NCI-H146 (cell line): ENCODE measurements at regions not wholly inside any gene's neighbourhood (a gene's known extent, or its start where the extent isn't known, plus 50 kb on each side); places are given as distances from the start of the nearest gene placed in this dataset.

Experiments
- DNase-seq: peaks from one replicate; lab custom pipeline; 2025; lab: John Stamatoyannopoulos, UW

DNA sequence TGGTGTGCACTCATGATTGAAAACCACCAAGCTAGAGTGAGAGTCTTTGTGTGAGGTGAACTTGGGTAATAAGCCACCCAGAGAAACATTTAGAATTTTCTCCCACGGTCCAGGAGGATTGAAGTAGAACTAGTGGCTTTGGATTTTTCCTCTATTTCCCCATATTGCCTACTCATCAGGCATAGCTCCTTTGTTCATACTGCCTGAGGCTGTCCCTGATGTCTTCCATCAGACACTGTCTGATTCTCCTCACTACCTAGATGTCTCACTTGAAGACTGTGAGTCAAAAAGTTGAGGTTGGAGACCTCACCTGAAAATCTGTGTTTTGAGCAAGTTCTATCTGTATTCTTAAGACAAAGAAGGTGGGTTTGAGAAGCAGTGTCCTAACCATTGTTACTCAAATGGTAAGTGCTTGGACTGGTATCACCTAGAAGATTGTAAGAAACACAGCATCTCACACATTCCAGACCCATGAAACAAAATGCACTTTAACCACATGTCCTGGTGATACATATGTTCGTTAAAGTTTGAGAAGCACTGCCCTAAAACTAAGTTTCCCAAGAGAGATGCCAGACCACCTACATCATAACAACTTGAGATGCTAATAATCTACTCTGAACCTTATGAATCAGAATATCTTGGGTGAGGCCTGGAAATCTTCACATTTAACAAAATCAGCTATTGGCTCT is 523.4 kb upstream of the BTBD3 start:
- no peak for DNase-seq

- DNase-seq, result no peak
Measured at GRCh38 chr20:11395581-11395980, 522.1 kb upstream of the BTBD3 start.

DNA sequence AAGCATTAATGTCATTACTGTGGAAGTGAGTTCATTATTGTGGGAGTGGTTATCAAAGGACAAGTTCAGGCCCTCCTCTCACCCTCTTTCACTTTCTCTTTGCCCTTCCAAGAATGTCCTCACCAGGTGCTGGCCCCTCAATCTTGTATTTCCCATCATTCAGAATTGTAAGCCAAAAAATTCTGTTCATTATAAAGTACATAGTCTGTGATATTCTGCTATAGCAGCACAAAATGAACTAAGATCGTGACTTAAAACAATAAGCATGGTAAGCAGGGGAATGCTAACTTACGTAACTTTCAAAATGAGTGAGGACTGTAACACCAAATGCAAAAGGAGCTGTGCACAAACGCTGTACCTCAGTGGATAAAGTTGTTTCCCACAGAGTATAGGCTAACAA is 515.7 kb upstream of the BTBD3 start:
- DNase-seq, result no peak

- no peak for DNase-seq
Measured at GRCh38 chr20:11403711-11404110, 514.0 kb upstream of the BTBD3 start.

- DNase-seq, result no peak
Measured at GRCh38 chr20:11406877-11407276, 510.8 kb upstream of the BTBD3 start.

DNA sequence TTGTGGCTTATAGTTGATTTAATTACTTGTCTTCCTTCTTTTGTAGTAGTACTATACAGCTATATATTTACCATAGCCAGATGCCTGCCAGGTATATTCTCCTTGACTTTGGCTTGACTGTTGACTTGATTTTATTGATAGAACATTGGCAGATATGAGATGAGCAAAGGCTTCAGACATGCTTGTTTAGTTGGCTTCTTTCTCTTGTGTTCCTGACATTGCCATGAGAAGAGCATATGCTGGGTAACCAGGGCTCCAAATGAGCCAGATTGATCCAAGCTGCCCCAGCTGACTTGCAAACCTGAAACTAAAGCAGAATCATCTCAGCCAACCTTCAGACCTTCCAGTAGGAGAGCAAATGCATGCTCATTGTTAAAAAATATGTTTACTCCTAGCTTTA is 508.1 kb upstream of the BTBD3 start:
- no peak for DNase-seq

DNA sequence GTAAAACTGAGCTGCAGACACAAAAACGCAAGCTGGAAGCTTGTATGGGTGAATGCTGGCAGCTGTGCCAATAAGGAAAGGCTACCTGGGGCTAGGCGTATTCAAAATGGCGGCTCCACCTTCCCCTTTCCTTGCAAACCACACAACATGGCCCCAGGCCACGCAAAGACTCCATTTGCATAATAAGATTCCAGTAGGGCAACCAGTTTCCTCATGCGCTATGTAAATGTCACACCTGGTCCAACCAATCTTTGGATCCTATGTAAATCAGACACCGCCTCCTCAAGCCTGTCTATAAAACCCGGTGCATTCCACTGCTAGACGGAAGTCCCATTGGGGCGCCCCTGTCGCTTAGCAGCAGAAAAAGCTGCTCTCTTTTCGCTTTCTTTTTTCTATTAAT is 505.9 kb upstream of the BTBD3 start:
- DNase-seq, result peak; percentile 93

GRCh38 chr20:11426948-11427347 is 490.7 kb upstream of the BTBD3 start:
- no peak for DNase-seq

DNA sequence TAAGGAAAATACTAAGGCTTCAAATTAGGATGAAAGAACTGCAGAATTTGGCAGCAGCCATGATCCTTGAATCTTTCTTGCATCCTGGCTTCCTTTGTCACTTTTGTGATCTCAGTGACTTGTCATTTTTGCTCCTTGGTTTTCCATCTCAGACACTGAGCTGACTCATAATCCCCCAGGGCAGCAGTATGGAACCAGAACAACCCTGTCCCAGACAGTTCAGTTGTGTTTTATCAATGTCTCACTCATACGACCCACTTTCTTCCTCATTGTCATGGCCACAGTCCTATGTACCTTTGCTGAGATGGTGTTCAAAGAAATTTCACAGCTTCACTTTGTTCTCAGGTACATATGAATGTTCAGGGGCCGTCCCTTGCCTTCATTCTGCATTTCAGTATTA is 488.5 kb upstream of the BTBD3 start:
- DNase-seq, result no peak

- peak; percentile 25 for DNase-seq
Measured at GRCh38 chr20:11429889-11430519, 487.7 kb upstream of the BTBD3 start.

DNA sequence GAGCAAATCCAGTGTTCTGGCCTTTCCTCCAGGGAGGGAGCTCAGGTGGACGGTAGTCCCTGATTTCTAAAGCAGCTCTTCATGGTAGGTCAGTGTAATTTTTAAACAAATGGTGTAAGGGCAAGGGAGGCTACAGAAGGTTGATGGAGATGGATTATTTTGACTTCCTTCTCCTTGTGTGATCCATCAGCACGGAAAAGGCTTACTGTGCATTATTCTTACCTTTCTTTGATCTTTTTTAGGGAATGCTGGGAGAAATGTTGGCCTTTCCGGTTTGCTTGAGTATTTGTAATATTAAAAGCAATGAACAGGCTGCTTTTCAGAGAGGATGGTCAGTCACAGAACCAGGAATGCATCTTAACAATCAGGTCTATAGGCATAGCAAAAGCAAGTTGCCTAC is 487.0 kb upstream of the BTBD3 start:
- DNase-seq, result no peak

DNA sequence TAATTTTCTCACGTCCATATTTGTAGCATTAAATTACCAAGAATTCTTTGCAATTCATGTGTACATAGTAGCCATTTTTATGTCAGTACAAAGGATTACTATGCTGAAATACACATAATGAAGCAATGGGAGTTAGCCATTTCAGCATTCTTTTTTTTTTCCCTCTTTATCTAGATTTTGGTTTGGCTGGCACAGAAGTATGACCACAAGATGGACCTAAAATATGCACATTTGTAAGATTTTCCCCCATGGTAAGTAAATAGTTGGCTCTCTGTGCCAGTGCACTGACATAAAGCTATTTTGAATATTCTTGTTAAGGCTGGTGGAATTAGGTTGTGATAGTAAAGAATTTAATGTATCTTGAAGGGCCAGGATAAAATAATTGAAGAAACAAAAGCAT is 486.1 kb upstream of the BTBD3 start:
- DNase-seq, result no peak

GRCh38 chr20:11432407-11432806 is 485.3 kb upstream of the BTBD3 start:
- DNase-seq, result no peak

GRCh38 chr20:11436113-11436905 is 481.4 kb upstream of the BTBD3 start:
- no peak for DNase-seq

- DNase-seq, result no peak
Measured at GRCh38 chr20:11437090-11437489, 480.6 kb upstream of the BTBD3 start.

DNA sequence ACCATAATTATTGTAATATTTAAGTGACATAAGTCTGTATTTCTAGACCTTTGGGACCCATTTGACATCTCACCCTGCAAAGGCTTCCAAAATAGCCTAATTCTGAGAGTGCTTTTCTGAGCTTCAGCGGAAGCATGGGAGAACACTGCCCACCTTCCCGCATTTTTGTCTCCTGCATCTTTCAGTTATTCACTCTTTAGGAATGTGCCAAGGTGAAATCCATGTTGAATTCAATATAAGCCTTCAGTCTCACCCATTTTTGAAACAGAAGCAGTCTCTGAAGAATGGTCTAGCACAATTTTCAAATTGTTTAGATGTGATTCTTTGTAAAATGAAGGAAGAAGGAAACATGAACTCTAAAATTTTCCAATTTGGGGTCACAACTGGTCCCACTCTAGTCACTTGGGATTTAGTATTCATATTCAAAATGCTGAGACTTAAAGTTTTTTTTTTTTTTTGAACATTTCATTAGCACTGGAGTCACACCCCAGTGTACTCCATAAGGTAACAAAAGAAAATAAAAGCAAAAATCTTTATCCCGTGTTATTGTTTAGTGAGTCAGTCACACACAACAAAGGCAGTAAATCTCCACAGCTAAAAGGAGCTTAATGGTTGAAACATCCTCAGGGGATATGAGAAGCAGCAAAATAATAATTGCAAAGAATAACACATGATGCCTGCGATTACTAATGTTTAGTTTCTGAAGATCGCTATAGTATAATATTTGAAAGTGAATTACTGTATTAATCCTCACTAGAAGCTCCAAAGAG is 479.9 kb upstream of the BTBD3 start:
- DNase-seq, result no peak

GRCh38 chr20:11438412-11438811 is 479.3 kb upstream of the BTBD3 start:
- no peak for DNase-seq

DNA sequence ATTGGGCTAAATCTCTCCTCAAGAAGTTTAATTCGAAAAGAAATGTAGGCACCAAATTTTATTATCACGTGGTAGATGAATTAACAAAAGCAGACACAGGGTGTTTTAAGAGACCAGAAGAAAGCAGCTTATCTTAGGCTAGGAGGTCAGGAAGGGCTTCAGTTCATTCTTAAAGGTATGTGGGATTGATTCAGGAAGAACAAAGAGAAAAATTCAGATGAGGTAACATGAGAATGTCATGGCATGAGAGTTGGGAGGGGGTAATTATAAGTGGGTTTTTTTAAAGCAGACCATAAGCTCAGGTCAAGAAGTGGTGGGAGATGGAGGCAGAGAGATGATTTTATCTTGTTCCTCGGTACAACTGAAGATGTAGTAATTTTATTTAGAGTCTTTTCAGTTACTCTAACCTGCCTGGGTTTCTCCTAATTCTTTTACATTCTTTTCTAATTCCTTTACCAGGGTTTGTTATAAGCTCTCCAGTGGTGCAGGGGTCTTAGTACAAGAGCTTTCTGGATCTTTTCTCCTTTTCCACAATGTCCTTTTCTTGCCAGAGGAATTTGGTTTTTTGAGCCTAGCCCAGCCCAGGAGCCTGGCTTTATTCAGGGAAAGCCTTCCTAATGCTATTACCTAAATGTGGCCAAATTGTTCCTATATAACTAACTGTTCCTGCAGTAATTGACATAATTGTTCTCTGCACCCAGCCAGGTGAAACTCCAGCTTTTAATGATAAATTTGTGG is 474.1 kb upstream of the BTBD3 start:
- DNase-seq, result no peak

- DNase-seq, result no peak
Measured at GRCh38 chr20:11445161-11445560, 472.5 kb upstream of the BTBD3 start.

GRCh38 chr20:11445891-11446290 is 471.8 kb upstream of the BTBD3 start:
- DNase-seq, result no peak

DNA sequence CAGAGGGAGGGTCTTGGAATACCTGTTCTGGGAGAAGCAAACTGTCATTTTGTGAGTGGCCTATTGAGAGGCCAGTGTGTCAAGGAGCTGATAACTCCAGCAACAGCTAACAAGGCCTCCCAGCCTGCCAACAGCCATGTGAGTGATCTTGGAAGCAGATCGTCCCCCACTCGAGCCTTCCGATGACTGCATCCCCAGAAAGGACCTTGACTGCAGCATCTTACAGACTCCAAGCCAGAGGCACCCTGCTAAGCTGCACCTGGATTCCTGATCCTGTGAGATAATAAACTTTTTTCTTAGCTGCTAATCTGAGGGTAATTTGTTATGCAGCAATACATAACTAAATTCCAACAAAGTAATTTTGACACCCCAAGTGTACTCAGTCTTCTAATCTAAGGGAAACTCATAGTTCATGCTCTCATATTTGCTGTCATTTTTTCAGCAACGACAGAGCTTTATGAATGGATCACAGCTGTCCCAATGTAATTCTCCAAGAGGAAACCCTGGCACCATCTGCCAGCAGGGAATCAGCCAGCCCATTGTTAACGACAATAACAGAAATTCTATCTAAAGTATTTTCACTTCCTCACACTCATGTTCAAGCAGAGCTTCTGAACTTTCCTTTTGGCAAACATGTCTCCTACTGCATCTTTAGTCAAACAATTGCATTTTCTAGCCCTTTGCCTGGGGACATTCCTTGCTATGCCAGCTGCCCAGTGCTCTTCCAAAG is 470.2 kb upstream of the BTBD3 start:
- DNase-seq, result peak; percentile 52
